Hematopoietic multipotent progenitor cell treated with erythropoietin and hydrocortisone succinate and interleukin-3 and kit ligand, for 8 days (in vitro differentiated cells): ENCODE measurements at regions not wholly inside any gene's neighbourhood (a gene's known extent, or its start where the extent isn't known, plus 50 kb on each side); places are given as distances from the start of the nearest gene placed in this dataset.

Experiments used
- DNase-seq: peaks from one replicate; pipeline ENCODE4 v3.0.0-alpha.2; 2015

DNA sequence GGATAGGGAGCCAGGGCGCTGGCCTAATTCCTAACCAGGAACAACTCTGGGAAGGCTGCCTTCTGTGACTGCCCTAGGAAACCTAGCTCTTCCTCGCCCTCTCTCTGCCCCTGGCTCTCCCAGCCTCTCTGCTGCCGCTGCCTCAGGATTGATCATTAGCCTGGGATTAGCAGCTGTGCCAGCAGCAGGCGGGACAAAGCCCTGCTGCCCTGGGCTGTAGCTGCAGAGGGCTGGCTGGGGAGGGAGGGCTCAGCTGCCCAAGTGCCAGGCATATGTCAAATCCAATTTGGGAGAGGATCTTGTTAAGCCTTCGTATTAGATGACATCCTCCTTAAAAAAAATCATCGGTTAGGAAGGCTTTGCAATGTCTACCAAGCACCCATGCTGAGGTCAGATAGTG, 144.8 kb upstream of the CCL2 start:
- no peak for DNase-seq

DNA sequence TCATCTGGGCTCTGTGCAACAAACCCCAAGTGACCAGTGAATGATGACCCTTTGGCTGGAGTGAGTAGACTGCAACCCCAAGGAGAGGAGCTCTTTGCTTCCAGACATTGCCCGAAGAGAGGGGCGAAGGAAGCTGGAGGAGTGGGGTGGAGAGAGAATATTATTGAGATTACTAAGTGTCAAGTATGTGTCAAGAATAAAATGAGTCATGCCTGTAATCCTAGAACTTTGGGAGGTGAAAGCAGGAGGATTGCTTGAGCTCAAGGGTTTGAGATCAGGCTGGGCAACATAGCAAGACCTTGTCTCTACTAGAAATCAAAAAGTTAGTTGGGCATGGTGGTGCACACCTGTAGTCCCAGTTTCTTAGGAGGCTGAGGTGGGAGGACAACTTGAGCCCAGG, 142.0 kb upstream of the CCL2 start:
- no peak for DNase-seq

DNA sequence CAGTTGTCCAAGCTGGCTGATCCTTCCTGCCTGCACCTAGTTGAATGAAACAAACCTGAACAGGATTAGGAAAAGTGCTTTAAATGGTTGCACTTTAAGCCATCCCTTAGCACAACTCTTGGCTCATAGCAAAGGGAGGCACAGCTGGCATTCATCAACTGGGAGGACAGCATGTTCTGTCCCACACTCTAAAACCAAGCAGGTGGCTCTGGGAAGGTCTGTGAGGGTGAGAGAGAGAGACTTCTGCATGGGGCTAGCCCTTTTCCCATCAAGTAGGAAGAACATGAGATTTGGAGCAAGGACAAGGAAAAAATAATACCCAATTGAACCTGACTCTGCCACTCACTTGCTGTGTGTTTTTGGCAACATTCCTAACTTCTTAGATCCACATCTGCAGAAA, 140.9 kb upstream of the CCL2 start:
- DNase-seq: no peak

DNA sequence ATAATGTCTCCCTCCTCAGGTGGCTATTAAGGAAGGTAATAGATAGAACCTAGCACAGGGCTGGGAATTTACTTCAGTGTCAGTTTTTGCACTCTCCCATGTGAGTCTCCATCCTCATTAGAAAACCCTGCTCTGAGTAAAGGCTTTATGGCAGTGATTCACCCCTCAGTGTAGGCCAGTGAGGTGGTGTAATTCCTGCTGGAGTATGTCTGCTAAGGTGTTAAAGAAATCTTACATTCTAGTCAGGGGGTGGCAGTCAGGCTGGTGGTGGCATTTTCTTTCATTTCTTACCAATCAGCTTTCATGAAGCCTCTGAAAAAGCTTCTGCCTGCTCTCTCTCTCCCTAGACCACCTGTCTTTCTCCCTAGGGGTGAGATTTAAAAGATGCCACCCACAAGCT, 138.8 kb upstream of the CCL2 start:
- no peak for DNase-seq

DNA sequence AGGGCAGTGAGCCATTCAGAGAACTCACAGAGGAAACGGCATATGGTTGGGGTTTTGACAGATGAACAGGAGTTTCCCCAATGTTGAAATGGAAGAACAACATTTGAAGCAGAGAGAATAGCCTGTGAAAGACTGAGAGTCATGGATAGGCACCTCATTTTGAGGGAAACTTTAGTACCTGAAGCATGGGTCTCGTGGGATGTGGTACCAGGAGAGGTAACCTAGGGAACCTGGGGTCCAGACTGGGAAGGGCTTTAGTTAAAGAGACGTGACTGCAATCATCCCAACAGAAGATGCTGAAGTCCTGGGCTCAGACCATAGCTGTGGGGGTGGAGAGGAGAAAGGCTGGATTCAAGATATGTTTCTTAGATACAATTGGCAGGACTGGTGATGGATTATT, 137.8 kb upstream of the CCL2 start:
- no peak for DNase-seq

DNA sequence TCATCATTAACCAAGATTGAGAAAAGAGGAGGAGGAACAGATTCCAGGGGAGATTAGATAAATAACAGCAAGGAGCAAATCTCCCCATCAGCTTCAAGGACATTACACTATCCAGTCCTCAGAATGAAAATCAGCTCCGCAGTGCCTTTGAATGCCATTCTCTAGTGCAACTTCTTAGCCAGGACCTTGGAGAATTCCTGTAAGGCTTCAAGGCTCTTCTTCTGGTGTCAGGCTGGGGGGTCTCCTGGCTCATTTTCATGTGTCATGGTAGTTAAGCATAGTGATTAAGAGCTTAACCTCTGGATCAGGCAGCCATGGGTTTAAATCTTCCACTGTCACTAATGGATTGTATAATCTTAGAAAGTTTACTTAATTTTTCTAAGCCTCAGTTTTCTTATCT, 137.3 kb upstream of the CCL2 start:
- no peak for DNase-seq

DNA sequence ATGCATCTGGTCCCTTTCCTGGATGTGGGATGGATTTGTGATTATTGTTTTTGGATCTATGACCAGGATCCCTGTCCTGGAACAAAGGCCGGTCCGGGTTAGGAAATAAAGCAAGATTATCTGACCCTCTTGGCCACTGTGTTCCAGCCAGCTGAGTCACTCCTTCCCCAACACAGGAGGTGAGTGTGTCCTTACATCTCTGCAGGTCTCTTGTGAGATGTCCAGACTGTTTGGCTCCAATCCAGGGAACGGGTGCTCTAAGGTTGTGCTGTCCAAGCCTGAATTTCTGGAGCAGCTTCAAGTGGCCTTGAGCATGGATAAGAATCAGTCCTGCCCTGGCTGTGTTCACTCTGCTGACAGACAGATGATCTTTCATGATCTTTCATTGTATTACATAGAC, 136.5 kb upstream of the CCL2 start:
- no peak for DNase-seq

DNA sequence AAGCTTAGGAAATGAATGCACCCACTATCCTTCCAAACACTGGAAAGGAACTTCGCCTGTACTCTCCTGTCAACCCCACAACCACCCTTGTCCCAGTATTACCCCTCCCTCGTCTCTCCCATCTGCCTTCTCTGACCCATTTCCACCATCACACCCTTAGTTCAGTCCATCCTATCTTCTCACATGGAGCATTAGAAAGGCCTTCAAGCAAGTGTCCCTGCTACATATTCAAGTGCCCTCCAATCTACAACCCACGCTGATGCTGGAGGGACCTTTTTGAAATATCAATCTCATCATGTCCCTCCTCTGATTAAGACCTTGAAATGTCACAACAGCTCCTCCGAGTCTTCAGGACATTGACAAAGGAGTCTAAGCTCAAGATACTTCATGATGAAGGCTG, 133.8 kb upstream of the CCL2 start:
- no peak for DNase-seq

DNA sequence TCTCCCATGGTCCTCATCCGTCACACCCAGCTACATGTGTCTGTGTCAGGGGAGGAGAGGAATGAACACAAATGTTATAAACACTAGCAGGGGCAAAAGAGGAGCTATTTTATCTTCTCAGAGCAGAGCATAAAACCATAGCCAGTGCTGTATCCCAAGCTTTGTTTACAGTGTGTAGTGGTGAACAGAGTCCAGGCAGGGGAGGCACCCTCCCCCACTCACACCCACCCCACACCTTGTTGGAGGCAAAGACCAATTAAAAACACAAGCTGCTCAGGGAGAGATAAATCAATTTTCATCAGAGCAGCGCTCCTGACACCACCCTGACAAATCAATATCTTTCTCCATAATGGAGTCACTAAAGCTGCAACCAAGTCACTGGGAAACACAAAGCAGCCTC, 132.6 kb upstream of the CCL2 start:
- no peak for DNase-seq

DNA sequence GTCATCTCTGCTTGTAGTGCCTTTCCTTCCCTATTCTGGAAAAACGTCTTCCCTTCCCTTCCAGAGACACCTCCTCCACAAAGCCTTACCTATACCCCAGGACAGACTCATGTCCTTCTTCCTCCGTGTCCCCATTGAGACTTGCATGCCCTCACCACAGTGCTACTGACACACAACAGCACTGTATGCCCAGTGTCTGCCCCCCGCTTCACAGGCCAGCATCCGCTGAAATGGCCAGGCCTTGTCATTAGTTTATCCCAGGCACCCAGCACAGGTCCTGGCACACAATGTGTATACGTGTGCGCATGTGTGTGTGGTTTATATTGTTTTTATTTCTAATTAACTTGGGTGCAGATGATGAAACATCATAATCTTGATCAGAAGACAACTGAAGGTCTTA, 130.1 kb upstream of the CCL2 start:
- DNase-seq: no peak

DNA sequence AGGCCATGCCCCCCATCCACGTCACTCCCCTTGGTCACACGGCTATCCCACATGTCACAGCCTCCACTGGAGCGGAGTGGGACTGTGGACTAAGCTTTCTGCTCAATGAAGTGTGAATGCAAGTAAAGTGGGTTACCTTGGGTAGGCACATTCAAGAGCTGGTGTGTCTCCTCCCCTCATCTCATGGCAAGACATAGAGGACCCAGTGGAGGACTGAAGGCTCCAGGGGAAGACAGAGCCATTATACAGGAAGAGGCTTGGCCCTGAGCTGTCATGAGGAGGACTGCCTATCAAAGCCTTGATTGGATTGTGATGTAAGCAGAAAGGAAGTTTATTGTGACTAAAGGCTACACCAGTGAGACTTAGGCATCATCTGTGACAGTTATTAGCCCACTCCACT, 129.2 kb upstream of the CCL2 start:
- no peak for DNase-seq

DNA sequence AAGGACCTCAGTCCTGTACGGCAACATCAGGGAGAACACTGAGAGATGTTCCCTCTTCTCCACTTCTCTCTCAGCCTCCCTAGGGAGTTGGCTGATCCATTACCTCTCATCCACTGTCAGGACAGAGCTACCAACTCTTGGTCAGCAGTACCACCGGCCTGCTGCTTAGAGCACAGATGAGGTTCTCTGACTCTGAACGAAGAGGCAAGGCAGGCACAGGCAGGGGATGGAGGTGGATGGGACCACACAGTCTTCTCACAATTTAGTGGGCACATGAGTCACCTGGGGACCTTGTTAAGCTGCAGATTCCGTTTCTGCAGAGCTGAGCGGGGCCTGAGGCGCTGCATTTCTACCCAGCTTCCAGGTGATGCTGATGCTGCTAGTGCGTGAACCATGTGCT, 128.6 kb upstream of the CCL2 start:
- DNase-seq: no peak

DNA sequence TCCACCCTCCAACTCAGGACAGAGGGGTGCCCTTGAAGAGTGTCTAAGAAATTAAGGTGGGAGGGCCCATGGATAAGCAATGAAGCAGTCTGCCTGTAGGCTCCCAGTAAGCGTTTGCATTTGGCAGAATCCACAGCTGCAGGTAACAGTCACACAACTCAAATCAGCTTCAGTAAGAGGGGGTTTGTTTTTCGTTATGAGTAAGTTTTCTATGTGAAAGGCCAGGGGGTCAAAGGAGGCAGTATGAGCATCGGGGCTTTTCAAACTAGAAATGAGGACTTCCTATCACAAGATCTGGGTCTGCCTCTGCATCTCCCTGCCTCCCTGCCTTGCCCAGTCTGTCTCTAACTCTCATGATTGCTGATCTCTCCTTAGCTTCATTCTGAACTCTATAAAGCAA, 128.1 kb upstream of the CCL2 start:
- DNase-seq: no peak

DNA sequence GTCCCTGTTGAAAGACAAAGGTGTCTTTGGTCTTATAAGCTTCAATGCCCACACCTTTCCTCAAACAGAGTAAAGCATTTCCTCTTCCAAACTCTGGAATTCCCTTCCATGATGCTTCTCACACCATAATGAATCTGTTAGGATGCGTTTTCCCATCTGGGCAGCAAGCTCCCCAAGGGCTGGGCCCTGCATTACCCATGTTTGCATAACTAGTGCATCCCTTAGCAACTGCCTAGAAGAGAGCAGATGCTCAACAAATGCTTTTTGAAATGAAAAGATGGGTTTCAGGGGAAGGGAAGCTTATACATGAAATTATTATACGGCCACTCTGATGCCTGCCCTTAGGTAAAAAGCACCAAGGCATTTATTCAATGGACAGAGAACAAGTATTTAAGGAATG, 124.5 kb upstream of the CCL2 start:
- DNase-seq: no peak

DNA sequence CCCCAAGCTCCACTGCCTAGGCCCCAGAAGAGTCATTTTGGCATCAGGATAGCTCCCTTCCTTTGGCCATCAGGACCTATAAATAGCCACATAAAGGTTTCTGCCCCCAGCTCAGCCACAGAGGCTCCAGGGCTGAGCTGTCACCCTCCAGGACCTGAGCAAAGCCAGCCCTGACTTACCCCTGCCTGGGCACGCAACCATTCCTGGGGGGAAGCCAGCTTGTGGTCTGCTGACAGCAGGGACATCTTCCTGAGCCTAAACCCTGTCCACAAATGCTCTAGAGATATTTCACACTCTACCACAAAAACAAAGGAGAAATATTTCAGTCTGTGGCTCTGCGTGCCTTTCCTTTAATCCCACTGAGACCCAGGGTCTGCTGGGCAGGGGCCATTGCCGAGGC, 123.7 kb upstream of the CCL2 start:
- no peak for DNase-seq

DNA sequence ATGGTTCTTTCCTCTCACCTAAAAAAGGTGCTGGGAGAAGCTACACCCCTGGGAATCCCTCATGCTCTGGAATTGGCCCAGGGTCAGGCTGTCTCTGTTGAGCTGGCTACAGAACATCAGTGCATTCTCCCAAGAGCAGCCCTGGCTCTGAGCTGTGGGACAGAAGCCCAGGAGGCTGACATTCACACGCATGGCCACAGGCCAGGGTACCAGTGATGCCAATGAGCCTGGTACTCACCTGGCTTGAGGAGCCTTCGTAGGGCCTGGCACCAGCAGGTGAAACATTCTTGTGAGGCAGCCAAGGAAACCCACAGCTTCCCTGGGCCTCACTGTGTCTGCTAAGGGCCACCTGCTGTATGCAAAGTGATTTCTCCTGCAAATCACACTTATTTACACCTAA, 121.7 kb upstream of the CCL2 start:
- no peak for DNase-seq

DNA sequence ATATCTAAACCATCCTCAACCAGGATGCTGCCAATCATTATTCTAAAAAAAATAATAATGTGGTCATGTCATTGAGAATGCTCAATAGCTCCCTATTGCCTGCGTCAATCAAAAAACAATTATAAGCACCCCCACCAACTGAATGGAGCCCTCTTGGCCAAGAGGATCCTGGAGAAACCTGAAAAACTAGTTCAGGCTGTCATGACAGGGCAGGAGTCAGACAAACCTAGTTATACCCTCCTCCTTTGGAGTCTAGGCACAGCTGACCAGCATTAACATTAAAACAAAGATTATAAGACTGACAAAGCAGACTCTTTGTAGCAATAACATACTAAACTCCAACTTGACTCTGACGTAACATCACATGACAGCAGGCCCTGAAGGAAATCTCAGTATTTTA, 119.2 kb upstream of the CCL2 start:
- DNase-seq: no peak

DNA sequence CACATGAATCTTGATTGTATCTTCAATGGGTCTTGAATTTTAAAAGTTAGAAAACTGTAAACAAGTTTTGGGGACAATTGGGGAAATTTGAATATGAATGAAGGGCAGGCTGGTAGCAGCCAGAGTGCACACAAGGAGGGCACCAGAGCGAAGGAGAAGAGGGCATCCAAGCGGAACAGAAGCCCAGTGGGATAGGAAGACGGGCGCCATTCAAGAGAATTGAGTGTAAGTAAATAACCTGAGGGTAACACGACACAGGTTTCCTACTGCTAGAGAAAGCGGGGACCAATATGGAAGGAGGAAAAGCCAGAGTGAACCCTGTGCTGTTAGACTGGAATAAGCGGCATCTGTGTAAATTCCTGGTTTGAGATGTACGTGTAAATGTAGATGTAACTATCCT, 115.1 kb upstream of the CCL2 start:
- DNase-seq: no peak

DNA sequence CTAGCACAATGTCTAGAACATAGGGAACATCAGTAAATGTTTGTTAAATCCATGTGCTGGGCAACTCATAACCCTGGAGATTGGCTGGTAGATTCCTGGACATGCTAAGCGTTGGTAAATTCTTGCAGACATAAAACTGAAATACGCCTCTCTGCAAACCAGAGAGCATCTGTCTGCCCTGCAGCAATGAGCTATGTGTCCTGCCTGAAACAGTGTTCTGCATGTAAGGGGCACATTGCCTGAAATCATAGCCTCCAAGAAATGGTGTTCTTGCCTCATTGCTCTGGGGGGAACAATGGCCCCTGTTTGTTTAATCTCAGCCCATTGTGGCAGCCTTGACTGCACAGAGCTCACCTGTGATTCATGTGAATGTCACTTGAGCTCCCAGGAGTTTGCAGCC, 113.5 kb upstream of the CCL2 start:
- no peak for DNase-seq

DNA sequence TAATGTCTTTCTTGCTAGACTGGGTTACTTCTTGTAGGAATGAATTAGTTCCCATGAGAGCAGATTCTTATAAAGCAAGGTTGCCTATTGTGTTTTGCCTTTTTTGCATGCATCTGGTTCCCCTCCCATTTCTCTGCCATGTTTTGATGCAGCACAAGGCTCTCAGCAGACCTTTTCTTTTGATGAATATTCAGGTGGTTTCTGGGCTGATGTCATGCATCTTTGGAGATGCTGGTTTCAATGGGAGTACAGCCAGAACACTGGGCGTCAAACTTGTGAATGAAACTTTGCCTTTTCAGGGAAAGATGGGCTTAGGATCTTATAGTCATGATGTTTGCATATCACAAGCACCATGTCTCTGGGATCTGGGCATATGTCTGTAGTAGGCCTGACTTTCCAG, 111.7 kb upstream of the CCL2 start:
- no peak for DNase-seq

DNA sequence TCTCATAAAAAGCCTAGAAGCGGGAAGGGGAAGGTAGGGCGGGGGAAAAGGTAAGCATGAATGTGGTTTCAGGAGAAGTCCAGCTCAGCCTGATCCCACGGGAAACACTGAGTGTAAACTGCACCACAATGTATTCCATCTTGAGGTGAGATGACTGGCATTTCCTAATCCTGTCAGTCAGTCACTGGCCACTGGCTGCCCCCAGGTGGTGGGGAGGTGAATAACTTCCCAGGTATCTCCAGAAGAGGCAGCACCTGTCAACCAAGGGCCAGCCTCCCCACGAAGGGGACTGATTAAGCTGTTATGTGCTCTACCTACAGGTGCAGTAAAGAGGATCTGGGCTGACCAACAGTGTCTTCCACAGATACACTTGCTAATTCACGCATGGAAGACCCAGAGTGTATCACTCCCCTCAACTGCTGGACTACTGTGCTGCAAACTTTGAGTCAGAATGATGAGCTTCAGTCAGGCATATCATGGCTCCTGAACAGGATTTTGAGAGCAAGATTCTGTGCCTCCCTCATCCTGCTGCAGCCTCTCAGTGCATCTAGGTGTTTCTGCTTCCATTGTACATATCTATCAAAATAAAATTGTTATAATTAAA, 108.5 kb upstream of the CCL2 start:
- DNase-seq: peak; percentile 59

DNA sequence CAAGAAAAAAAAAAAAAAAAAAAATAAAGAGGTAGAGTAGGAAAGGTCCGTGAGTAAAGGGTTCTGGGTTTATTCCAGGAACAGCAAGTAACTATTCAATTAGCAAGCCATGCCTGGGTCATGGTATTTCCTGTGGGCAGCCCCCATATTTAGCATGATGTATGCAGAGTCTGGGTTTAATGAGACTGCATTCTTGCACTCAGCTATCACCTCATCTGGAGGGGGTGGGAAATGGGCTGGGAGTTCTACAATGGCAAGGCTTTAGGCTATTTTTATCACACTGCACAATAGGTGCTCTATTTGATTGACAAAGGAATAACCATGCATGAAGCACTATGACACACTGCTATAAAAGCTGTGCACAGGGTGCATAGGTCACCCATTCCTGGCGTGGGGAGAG, 104.0 kb upstream of the CCL2 start:
- no peak for DNase-seq

DNA sequence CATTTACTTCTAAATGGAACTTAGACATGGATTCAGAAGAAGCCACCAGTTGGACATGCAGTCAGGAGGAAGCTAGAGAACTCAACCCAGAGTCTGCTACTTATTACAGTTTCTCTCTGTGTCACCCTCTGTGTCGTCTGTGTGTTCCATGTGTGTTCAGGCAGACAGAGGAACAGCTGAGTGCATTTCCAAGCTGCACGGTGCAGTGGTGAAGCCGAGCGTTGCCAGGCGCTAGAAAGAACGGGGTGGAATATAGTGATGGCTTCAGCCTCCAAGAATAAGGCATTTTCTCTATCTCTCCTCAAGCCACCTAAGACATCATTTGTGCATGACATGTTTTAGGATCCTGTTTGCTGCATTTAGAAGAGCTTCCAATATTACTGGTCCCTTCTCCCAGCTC, 101.1 kb upstream of the CCL2 start:
- DNase-seq: no peak

DNA sequence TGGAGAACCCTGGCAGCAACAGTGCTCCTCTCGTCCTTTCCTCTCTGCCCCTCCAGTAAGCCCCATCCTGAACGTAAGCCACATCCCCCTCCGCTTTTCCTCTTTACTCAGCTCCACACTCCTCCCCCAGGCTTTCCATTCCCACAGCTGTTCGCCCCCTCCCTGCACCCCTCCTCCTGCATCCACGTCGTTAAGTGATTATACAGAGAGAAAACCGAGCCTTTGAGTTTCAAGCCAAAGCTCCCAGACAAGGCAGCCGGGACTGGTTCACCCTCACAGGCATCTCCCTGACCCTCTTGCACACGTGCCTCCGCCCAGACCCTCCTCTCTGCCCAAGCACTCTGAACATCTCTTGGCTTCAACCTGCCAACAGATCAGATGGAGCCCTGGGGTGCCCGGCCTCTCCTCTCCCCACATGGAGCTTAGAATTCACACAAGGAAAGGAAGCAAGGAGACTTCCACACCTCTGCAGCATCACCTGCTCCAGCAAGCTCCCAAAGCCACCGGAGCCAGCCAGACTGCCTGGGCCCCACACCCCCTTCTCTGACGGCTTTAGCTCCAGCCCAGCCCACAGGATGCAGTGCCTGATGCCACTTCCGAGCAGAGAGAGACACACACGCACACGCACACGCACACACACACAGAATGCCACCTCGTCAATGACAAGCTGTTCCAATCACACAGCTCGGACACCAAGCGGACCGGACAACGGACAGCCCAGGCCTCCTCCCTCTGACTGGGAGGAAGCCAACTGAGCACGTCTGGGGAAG, 99.9 kb upstream of the CCL2 start:
- DNase-seq: no peak

DNA sequence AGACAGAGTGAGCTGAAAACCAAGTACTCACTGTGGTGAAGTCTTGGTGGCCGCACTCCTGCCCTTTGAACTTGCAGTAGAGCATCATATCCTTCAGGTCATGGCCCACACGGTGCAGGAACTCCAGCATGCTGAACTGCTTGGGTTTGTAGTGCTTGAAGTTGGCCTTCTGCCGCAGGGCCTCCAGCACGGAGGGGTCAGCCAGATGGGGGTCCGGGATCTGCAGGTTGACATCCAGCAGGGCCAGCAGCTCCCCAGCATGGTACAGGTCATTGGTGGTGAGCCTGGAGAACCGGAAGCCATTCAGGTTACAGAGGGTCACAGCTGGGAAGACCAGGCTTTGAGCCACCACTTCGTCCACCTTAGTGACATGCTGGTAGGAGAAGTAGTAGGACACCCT, 99.1 kb upstream of the CCL2 start:
- DNase-seq: no peak

DNA sequence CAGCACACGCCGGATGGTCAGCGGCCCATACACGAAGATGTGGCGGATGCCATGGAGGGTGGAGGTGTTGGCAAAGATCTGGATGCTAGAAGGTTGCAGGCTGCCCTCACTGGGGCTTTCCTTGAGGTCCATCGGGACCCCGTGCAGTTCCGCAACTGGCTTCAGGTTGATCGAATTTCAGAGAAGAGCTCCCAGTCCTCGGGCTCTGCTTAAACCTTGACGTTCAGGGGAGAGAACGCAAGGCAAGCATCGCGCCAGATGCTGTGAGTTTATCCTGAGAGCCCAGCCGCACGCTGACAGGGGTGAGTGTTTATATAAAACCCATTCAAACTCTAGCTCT, 98.7 kb upstream of the CCL2 start:
- no peak for DNase-seq
